HG02623 (cell line): ENCODE measurements at regions not wholly inside any gene's neighbourhood (a gene's known extent, or its start where the extent isn't known, plus 50 kb on each side); places are given as distances from the start of the nearest gene placed in this dataset.

Experiments used
- ATAC-seq: cut with Tn5 transposase; IDR thresholded peaks from one replicate; pipeline ENCODE4 v1.9.1; 2021; ENCODE audit warnings: moderate library complexity; ENCODE audit not compliant: unreplicated experiment

GRCh38 chr7:114755856-114756255 lies 166.0 kb upstream of the MDFIC start:
- ATAC-seq, result no peak

- no peak for ATAC-seq
Observed at GRCh38 chr7:114758661-114759227, 163.2 kb upstream of the MDFIC start.

- ATAC-seq, result no peak
Observed at GRCh38 chr7:114759347-114760062, 162.4 kb upstream of the MDFIC start.

- no peak for ATAC-seq
Observed at GRCh38 chr7:114760477-114760876, 161.4 kb upstream of the MDFIC start.

GRCh38 chr7:114761973-114762372 lies 159.9 kb upstream of the MDFIC start:
- ATAC-seq, result no peak

GRCh38 chr7:114765331-114766040 lies 156.4 kb upstream of the MDFIC start:
- no peak for ATAC-seq

GRCh38 chr7:114766041-114766356 lies 155.9 kb upstream of the MDFIC start:
- ATAC-seq, result no peak

- no peak for ATAC-seq
Observed at GRCh38 chr7:114777288-114777687, 144.6 kb upstream of the MDFIC start.

- ATAC-seq, result no peak
Observed at GRCh38 chr7:114783508-114783907, 138.4 kb upstream of the MDFIC start.

- ATAC-seq, result no peak
Observed at GRCh38 chr7:114784177-114784576, 137.7 kb upstream of the MDFIC start.

- ATAC-seq, result no peak
Observed at GRCh38 chr7:114784746-114785145, 137.1 kb upstream of the MDFIC start.

- no peak for ATAC-seq
Observed at GRCh38 chr7:114785496-114785895, 136.4 kb upstream of the MDFIC start.

GRCh38 chr7:114786455-114786854 lies 135.4 kb upstream of the MDFIC start:
- ATAC-seq, result no peak

- no peak for ATAC-seq
Observed at GRCh38 chr7:114787556-114787955, 134.3 kb upstream of the MDFIC start.

- no peak for ATAC-seq
Observed at GRCh38 chr7:114788706-114789105, 133.2 kb upstream of the MDFIC start.

GRCh38 chr7:114789161-114789560 lies 132.7 kb upstream of the MDFIC start:
- ATAC-seq, result no peak

- ATAC-seq, result no peak
Observed at GRCh38 chr7:114789871-114790311, 132.0 kb upstream of the MDFIC start.

- no peak for ATAC-seq
Observed at GRCh38 chr7:114790521-114790920, 131.4 kb upstream of the MDFIC start.

- ATAC-seq, result no peak
Observed at GRCh38 chr7:114791771-114792170, 130.1 kb upstream of the MDFIC start.

GRCh38 chr7:114793155-114793845 lies 128.6 kb upstream of the MDFIC start:
- no peak for ATAC-seq

GRCh38 chr7:114795475-114795874 lies 126.4 kb upstream of the MDFIC start:
- ATAC-seq, result no peak

- ATAC-seq, result no peak
Observed at GRCh38 chr7:114799628-114800028, 122.3 kb upstream of the MDFIC start.
